Thyroid gland (tissue), 4 donors: ENCODE measurements at regions not wholly inside any gene's neighbourhood (a gene's known extent, or its start where the extent isn't known, plus 50 kb on each side); places are given as distances from the start of the nearest gene placed in this dataset.
A peak's percentile ranks its signal among the peaks of the same experiment; 100 is the strongest.

Experiments used
- DNase-seq, 2 donors: peaks; one replicate each; pipeline ENCODE4 v3.0.0-alpha.2; 2019
- H3K27ac ChIP-seq, 3 donors: fragments of 200-600 bp; sonication (generic); 1 replicate in 2 of 3; 2 replicates in 1 of 3; pipeline ENCODE4 v1.5.1; 2016 to 2019; ENCODE audit warnings: mild to moderate bottlenecking in 1 of 3, moderate library complexity in 1 of 3
- H3K27me3 ChIP-seq: fragments of 200-600 bp; sonication (generic); one replicate; pipeline ENCODE4 v1.5.1; 2019
- H3K36me3 ChIP-seq, 2 donors: fragments of 200-600 bp; sonication (generic); one replicate each; pipeline ENCODE4 v1.5.1; 2016 to 2019
- H3K4me1 ChIP-seq, 2 donors: fragments of 200-600 bp; sonication (generic); one replicate each; pipeline ENCODE4 v1.5.1; 2017 to 2019
- H3K4me3 ChIP-seq, 3 donors: fragments of 200-600 bp; sonication (generic); replicated peaks in 1 of 3; 1 replicate in 2 of 3; 2 replicates in 1 of 3; pipeline ENCODE4 v1.5.1; 2016; ENCODE audit warnings: mild to moderate bottlenecking in 1 of 3
- H3K9me3 ChIP-seq: fragments of 200-600 bp; sonication (generic); one replicate; pipeline ENCODE4 v1.5.1; 2017
- POLR2A ChIP-seq, 2 donors: fragments of 450-650 bp; IDR thresholded peaks; one replicate each; pipeline ENCODE4 v1.6.1; 2017; ENCODE audit warnings: antibody characterized with exemption in 2 of 2, mild to moderate bottlenecking in 2 of 2, moderate library complexity in 1 of 2
- WGBS, 2 donors: methylation state at CpG; one replicate each; pipeline ENCODE4 v1.1.5; 2017; 5-methylcytosine and 5-hydroxymethylcytosine counted together
- intact Hi-C: fragments of 100-400 bp; cut with DNase I; formaldehyde crosslinking; loops from one replicate; pipeline ENCODE4 v1.15.1; 2023
- TF ChIP-seq, protein P1 (sequence below), 6 experiments: fragments of 200-600 bp in 3 of 6; fragments of 450-650 bp in 3 of 6; sonication (generic) in 3 of 6; IDR thresholded peaks; one replicate each; pipeline ENCODE4 v1.5.1; 2016 to 2019; ENCODE audit warnings: antibody characterized with exemption in 6 of 6, mild to moderate bottlenecking in 2 of 6, inconsistent platforms in 1 of 6, moderate library complexity in 1 of 6

DNA sequence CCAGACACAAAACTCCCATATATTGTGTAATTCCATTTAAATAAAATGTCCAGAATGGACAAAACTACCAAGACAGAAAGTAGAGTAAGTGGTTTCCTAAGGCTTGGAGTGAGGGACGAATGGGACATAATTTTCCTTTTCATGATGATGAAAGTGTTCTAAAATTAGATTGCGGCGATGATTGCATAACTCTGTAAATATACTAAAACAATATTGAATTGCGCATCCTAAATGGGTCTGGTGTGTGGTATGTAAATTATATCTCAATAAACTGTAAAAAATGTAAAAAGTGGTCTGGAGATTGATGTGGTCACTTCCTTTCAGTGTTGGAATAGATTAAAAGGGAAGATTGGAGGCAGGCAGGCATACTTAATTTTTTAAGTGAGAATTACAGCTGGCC is 105.9 kb upstream of the KCNAB1 start:
- H3K27me3 ChIP-seq = no peaks in the 10 kb centered on the region
- TF ChIP-seq, protein P1, sequence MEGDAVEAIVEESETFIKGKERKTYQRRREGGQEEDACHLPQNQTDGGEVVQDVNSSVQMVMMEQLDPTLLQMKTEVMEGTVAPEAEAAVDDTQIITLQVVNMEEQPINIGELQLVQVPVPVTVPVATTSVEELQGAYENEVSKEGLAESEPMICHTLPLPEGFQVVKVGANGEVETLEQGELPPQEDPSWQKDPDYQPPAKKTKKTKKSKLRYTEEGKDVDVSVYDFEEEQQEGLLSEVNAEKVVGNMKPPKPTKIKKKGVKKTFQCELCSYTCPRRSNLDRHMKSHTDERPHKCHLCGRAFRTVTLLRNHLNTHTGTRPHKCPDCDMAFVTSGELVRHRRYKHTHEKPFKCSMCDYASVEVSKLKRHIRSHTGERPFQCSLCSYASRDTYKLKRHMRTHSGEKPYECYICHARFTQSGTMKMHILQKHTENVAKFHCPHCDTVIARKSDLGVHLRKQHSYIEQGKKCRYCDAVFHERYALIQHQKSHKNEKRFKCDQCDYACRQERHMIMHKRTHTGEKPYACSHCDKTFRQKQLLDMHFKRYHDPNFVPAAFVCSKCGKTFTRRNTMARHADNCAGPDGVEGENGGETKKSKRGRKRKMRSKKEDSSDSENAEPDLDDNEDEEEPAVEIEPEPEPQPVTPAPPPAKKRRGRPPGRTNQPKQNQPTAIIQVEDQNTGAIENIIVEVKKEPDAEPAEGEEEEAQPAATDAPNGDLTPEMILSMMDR (IDR thresholded peaks at IDR 0.05) = no peak
- no peak for TF ChIP-seq POLR2A (IDR thresholded peaks at IDR 0.05)
- H3K4me1 ChIP-seq = no peaks in the 10 kb centered on the region
- DNase-seq = no peak
- no peak overlapping the region for H3K27ac ChIP-seq
- no peaks in the 10 kb centered on the region for H3K9me3 ChIP-seq
- WGBS, 2 donors = 67 to 78% methylated on average over 4 of the region's 4 CpGs
- intact Hi-C loops = no loop called here
- H3K4me3 ChIP-seq = no peak overlapping the region
- H3K36me3 ChIP-seq = no peaks in the 10 kb centered on the region

DNA sequence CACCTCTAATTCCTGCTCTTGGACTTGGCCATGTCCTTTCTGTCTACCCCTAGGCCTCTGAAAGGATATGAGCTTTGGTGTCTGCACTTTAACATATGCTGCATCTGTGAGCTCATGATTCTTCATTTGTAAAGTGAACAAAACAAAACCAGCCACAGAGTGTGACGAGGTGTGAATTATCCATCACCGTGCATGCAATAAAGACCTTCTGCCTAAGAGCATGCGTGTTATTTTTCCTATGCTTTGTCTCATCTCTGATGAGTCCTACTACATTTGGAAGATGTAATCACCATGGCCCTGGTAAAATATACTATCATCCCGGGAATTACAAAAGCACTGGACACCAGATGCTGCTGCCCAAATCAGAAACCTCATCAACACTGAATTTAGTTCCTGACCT is 103.5 kb upstream of the KCNAB1 start:
- 90 to 97% methylated on average over 4 of the region's 4 CpGs for WGBS, 2 donors
- H3K27me3 ChIP-seq = no peaks in the 10 kb centered on the region
- H3K36me3 ChIP-seq = no peaks in the 10 kb centered on the region
- TF ChIP-seq, protein P1 (IDR thresholded peaks at IDR 0.05) = no peak
- no peak for TF ChIP-seq POLR2A (IDR thresholded peaks at IDR 0.05)
- no peaks in the 10 kb centered on the region for H3K9me3 ChIP-seq
- H3K4me3 ChIP-seq = no peak overlapping the region
- no peak overlapping the region for H3K27ac ChIP-seq
- DNase-seq = no peak
- intact Hi-C loops = no loop called here
- no peaks in the 10 kb centered on the region for H3K4me1 ChIP-seq

GRCh38 chr3:156017352-156018030 is 102.9 kb upstream of the KCNAB1 start:
- intact Hi-C loops = no loop called here
- Histone ChIP-seq H3K9me3 (no peaks in the 10 kb centered on the region), H3K27me3 (no peaks in the 10 kb centered on the region), H3K36me3 (no peaks in the 10 kb centered on the region), H3K27ac (no peak overlapping the region), H3K4me1 (no peaks in the 10 kb centered on the region), H3K4me3 (no peak overlapping the region)
- DNase-seq = no peak
- no peak for TF ChIP-seq POLR2A (IDR thresholded peaks at IDR 0.05)
- TF ChIP-seq, protein P1 (IDR thresholded peaks at IDR 0.05) = no peak

DNA sequence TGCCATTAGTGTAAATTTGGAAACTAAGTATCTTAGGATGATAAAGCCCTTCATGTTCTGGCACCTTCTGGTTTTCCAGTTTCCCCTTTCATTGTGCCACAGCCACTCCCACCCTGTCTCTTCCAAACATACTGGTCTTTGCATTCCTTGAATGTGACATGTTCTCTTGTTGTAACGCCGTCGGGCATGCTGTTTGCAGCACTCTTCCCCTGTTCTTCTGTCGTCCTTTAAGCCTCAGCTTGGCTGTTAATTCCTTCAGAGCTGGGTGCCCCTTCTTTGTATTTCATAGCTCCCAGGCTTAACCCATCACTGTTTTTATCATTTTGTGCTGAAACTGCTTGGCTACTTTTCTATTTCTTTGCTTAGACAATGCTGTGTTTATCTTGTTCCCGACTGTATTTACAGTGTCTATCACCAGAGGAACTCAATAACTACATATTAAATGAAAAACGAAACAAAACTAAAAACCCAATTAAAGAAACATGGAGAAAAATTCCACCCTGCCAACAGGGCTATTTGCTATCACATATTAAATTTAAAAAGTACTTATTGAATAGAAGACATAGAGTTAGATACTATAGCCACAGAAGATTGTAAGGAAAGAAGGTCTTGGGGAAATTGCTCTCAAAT is 95.4 kb upstream of the KCNAB1 start:
- WGBS, 2 donors = 18 to 20% methylated on average over 6 of the region's 6 CpGs
- no peaks in the 10 kb centered on the region for H3K36me3 ChIP-seq
- DNase-seq = no peak
- H3K4me3 ChIP-seq = peak overlapping the region in 1 of 3 donors; percentile 10
- H3K4me1 ChIP-seq = no peaks in the 10 kb centered on the region
- H3K27ac ChIP-seq = no peak overlapping the region
- TF ChIP-seq, protein P1 (IDR thresholded peaks at IDR 0.05) = no peak
- TF ChIP-seq POLR2A (IDR thresholded peaks at IDR 0.05) = no peak
- intact Hi-C loops = no loop called here
- H3K9me3 ChIP-seq = no peaks in the 10 kb centered on the region
- H3K27me3 ChIP-seq = no peaks in the 10 kb centered on the region

DNA sequence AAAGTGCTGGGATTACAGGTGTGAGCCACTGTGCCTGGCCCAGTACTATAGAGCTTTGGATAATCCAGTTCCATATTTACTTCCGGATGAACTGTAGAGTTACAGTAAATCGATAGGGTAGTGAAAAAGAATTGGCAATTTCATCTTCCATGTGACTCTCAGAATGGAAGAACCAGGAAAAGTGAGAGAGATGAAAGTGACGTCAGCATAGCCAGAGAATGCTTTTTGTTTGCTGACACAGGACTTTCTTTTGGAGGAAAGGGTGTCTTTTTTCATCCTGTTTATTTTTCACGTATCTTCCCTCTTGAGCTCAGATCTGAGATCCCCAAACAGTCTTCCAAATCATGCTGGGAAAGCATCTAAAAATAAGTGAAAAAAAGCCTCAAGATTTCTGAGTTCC is 91.2 kb upstream of the KCNAB1 start:
- Histone ChIP-seq H3K27me3 (no peaks in the 10 kb centered on the region), H3K9me3 (no peaks in the 10 kb centered on the region), H3K4me3 (no peak overlapping the region), H3K4me1 (peaks cover 0 to 4% of the 10 kb centered on the region in 2 donors), H3K36me3 (no peaks in the 10 kb centered on the region), H3K27ac (no peak overlapping the region)
- intact Hi-C loops = no loop called here
- no peak for DNase-seq
- no peak for TF ChIP-seq POLR2A (IDR thresholded peaks at IDR 0.05)
- TF ChIP-seq, protein P1 (IDR thresholded peaks at IDR 0.05) = no peak
- 84 to 89% methylated on average over 4 of the region's 4 CpGs for WGBS, 2 donors
